ENCODE measurements at regions not wholly inside any gene's neighbourhood (a gene's known extent, or its start where the extent isn't known, plus 50 kb on each side); places are given as distances from the start of the nearest gene placed in this dataset.

GRCh38 chr4:123585111-123585510, 188.5 kb downstream of the SPRY1 start:
- Histone ChIP-seq H3K27me3 (replicated peaks in 1 of 4; ENCODE audit: control extremely low read depth in 1 of 4, control insufficient read depth in 3 of 4, insufficient read depth in 4 of 4, low read length in 3 of 4) (no peaks in the 10 kb centered on the region), H3K79me2 (ENCODE audit: control insufficient read depth, insufficient read depth, low read length) (no peaks in the 10 kb centered on the region), H3K27ac (ENCODE audit: low read length in 2 of 2) (no peak overlapping the region), H3K36me3 (replicated peaks in 1 of 2; ENCODE audit: control extremely low read depth in 1 of 2, control insufficient read depth in 1 of 2, extremely low read depth in 1 of 2, insufficient read depth in 2 of 2, low read length in 1 of 2) (no peaks in the 10 kb centered on the region), H2AFZ (ENCODE audit: insufficient read depth, low read depth, low read length, poor library complexity, severe bottlenecking) (no peak overlapping the region), H3K4me2 (replicated peaks; ENCODE audit: low read depth, low read length, poor library complexity, severe bottlenecking) (no peak overlapping the region), H3K9me3 (ENCODE audit: control extremely low read depth in 1 of 3, control insufficient read depth in 2 of 3, insufficient read depth in 1 of 3, low read length in 2 of 3) (peaks cover 0 to 14% (median 9%) of the 10 kb centered on the region in 3 donors), H3K4me3 (ENCODE audit: control extremely low read depth in 1 of 5, extremely low read depth in 1 of 5, insufficient read depth in 1 of 5, low read depth in 2 of 5, low read length in 4 of 5) (no peak overlapping the region), H4K20me1 (ENCODE audit: control insufficient read depth, insufficient read depth, low read length, poor library complexity, severe bottlenecking) (no peaks in the 10 kb centered on the region), H3K9ac (ENCODE audit: low read length) (no peak overlapping the region), H3K4me1 (ENCODE audit: control insufficient read depth in 2 of 2, insufficient read depth in 2 of 2, low read length in 2 of 2) (peaks cover 8 to 9% of the 10 kb centered on the region in 2 donors)
- H3K4me1 Mint-ChIP-seq, result peaks cover 11% of the 10 kb centered on the region
- H3K4me3 Mint-ChIP-seq, result no peak overlapping the region
- intact Hi-C loops (cut with micrococcal nuclease), result no loop called here
- CTCF ChIA-PET, result no interaction called here
- WGBS (ENCODE audit: insufficient coverage), result 71% methylated on average over 1 of the region's 2 CpGs
- peaks cover 3% of the 10 kb centered on the region for H3K27me3 Mint-ChIP-seq
- H3K9me3 Mint-ChIP-seq (ENCODE audit: insufficient read depth), result peaks cover 7% of the 10 kb centered on the region
- POLR2A ChIA-PET, result no interaction called here
- no peak for ATAC-seq (ENCODE audit: low read depth)
- H3K27ac Mint-ChIP-seq, result no peak overlapping the region
- TF ChIP-seq CTCF (IDR thresholded peaks at IDR 0.05) (no peak), EZH2 (IDR thresholded peaks at IDR 0.05; ENCODE audit: borderline replicate concordance, insufficient read depth, low read depth, low read length, poor library complexity, severe bottlenecking) (no peak)
- DNase-seq, result no peak

GRCh38 chr4:123587983-123588494, 191.4 kb downstream of the SPRY1 start:
- Histone ChIP-seq H3K27ac (ENCODE audit: low read length in 2 of 2) (no peak overlapping the region), H3K36me3 (replicated peaks in 1 of 2; ENCODE audit: control extremely low read depth in 1 of 2, control insufficient read depth in 1 of 2, extremely low read depth in 1 of 2, insufficient read depth in 2 of 2, low read length in 1 of 2) (no peaks in the 10 kb centered on the region), H3K9ac (ENCODE audit: low read length) (no peak overlapping the region), H3K9me3 (ENCODE audit: control extremely low read depth in 1 of 3, control insufficient read depth in 2 of 3, insufficient read depth in 1 of 3, low read length in 2 of 3) (no peaks in the 10 kb centered on the region), H3K4me3 (ENCODE audit: control extremely low read depth in 1 of 5, extremely low read depth in 1 of 5, insufficient read depth in 1 of 5, low read depth in 2 of 5, low read length in 4 of 5) (no peak overlapping the region), H2AFZ (ENCODE audit: insufficient read depth, low read depth, low read length, poor library complexity, severe bottlenecking) (peak overlapping the region; percentile 5), H3K27me3 (replicated peaks in 1 of 4; ENCODE audit: control extremely low read depth in 1 of 4, control insufficient read depth in 3 of 4, insufficient read depth in 4 of 4, low read length in 3 of 4) (no peaks in the 10 kb centered on the region), H4K20me1 (ENCODE audit: control insufficient read depth, insufficient read depth, low read length, poor library complexity, severe bottlenecking) (no peaks in the 10 kb centered on the region), H3K4me2 (replicated peaks; ENCODE audit: low read depth, low read length, poor library complexity, severe bottlenecking) (no peak overlapping the region), H3K79me2 (ENCODE audit: control insufficient read depth, insufficient read depth, low read length) (no peaks in the 10 kb centered on the region), H3K4me1 (ENCODE audit: control insufficient read depth in 2 of 2, insufficient read depth in 2 of 2, low read length in 2 of 2) (peaks cover 8 to 9% of the 10 kb centered on the region in 2 donors)
- no peak for ATAC-seq (ENCODE audit: low read depth)
- Mint-ChIP-seq H3K4me3 (no peak overlapping the region), H3K27me3 (no peaks in the 10 kb centered on the region), H3K4me1 (peaks cover 11% of the 10 kb centered on the region), H3K27ac (no peak overlapping the region), H3K9me3 (ENCODE audit: insufficient read depth) (no peaks in the 10 kb centered on the region)
- ChIA-PET CTCF (interaction anchor here (1.0 to 2.4 kb wide), 2 partner anchors 24 to 39 kb away, joined by 3 to 6 read pairs; no protein-coding TSS in a partner anchor), POLR2A (no interaction called here)
- intact Hi-C loops (cut with micrococcal nuclease), result no loop called here
- no peak for TF ChIP-seq CTCF (IDR thresholded peaks at IDR 0.05)
- TF ChIP-seq EZH2 (IDR thresholded peaks at IDR 0.05; ENCODE audit: borderline replicate concordance, insufficient read depth, low read depth, low read length, poor library complexity, severe bottlenecking), result no peak
- WGBS (ENCODE audit: insufficient coverage), result 82% methylated on average over 6 of the region's 8 CpGs
- no peak for DNase-seq

All from B cell (primary cell).